ENCODE measurements at regions not wholly inside any gene's neighbourhood (a gene's known extent, or its start where the extent isn't known, plus 50 kb on each side); places are given as distances from the start of the nearest gene placed in this dataset.
"Not testable (repeated sequence)": the region's sequence is repeated elsewhere in the genome, so short reads cannot be mapped to it uniquely, and the experiment has no call there.

DNA sequence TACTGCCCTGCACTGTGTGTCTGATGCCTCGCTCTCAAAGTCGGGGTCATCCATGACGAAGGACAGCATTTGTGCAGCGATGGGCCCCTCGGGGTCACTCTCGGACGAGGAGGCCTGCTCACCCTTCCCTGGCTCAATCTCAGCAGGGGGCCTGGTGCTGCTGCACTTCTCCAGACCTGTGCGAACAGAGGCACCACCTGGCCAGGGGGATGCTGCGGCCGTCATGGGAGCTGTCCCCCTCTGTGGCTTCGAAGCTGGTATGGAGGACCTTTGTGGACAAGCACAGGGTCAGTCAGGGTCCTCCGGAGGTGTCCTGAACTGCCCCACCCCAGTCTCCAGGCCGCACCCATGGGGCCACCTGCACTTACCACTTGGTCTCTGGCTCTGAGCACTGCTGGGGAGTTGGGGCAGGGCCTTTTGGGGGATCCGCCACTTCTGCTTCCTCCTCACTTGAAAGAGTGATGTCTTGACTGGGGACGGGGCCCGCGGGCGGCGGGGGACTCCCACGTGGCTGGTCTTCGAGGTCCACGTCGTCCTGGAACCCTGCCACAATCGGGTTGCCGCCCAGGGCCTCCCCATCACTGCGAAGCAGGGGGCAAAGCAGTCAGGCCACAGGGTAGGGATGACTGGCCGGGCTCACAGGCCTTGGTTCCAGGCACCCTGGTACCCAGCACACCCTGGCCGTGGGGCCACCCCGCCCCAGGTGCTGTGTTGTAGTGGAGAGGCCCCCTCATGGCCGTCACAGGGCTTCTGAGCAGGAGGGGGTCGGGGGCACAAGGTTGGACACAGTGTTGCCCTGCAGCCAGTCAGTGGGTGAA is 306.7 kb downstream of the CCDC74A start:
- H3K4me3 ChIP-seq (ENCODE audit: control insufficient read depth in 2 of 3, extremely low read depth in 1 of 3, insufficient read depth in 2 of 3, low read depth in 1 of 3, low read length in 3 of 3); H3K9me1 ChIP-seq (ENCODE audit: control insufficient read depth, extremely low read depth, insufficient read depth, low read length); dilution Hi-C loops (cut with MboI; ENCODE audit: extremely low pct_ligation_motif_present, low sequenced_read_pairs); FAIRE-seq; H3K4me2 ChIP-seq (ENCODE audit: control insufficient read depth, extremely low read depth, insufficient read depth, low read depth, low read length); DNase-seq (ENCODE audit: low read depth, low spot score); H3K27me3 ChIP-seq (ENCODE audit: control insufficient read depth, extremely low read depth, insufficient read depth, low read length); H3K36me3 ChIP-seq (ENCODE audit: control insufficient read depth in 2 of 2, extremely low read depth in 1 of 2, insufficient read depth in 2 of 2, low read length in 2 of 2); H2AFZ ChIP-seq (ENCODE audit: control insufficient read depth, low read length); H3K4me1 ChIP-seq (ENCODE audit: control insufficient read depth, extremely low read depth, insufficient read depth, low read length); H3K27ac ChIP-seq (ENCODE audit: control insufficient read depth, insufficient read depth, low read length); H3K79me2 ChIP-seq (ENCODE audit: control insufficient read depth, insufficient read depth, low read length); H4K20me1 ChIP-seq (ENCODE audit: control insufficient read depth, extremely low read depth, insufficient read depth, low read length); H3K9ac ChIP-seq (ENCODE audit: control insufficient read depth, extremely low read depth, insufficient read depth, low read length); H3K9me3 ChIP-seq (ENCODE audit: control insufficient read depth, low read depth, low read length): not testable (repeated sequence)

GRCh38 chr2:131835022-131835421 is 307.3 kb downstream of the CCDC74A start:
- H3K4me1 ChIP-seq (ENCODE audit: control insufficient read depth, extremely low read depth, insufficient read depth, low read length); H3K4me2 ChIP-seq (ENCODE audit: control insufficient read depth, extremely low read depth, insufficient read depth, low read depth, low read length); H3K9me3 ChIP-seq (ENCODE audit: control insufficient read depth, low read depth, low read length); FAIRE-seq; H3K27ac ChIP-seq (ENCODE audit: control insufficient read depth, insufficient read depth, low read length); H2AFZ ChIP-seq (ENCODE audit: control insufficient read depth, low read length); DNase-seq (ENCODE audit: low read depth, low spot score); H3K36me3 ChIP-seq (ENCODE audit: control insufficient read depth in 2 of 2, extremely low read depth in 1 of 2, insufficient read depth in 2 of 2, low read length in 2 of 2); H4K20me1 ChIP-seq (ENCODE audit: control insufficient read depth, extremely low read depth, insufficient read depth, low read length); H3K9me1 ChIP-seq (ENCODE audit: control insufficient read depth, extremely low read depth, insufficient read depth, low read length); H3K4me3 ChIP-seq (ENCODE audit: control insufficient read depth in 2 of 3, extremely low read depth in 1 of 3, insufficient read depth in 2 of 3, low read depth in 1 of 3, low read length in 3 of 3); H3K79me2 ChIP-seq (ENCODE audit: control insufficient read depth, insufficient read depth, low read length); H3K9ac ChIP-seq (ENCODE audit: control insufficient read depth, extremely low read depth, insufficient read depth, low read length); dilution Hi-C loops (cut with MboI; ENCODE audit: extremely low pct_ligation_motif_present, low sequenced_read_pairs); H3K27me3 ChIP-seq (ENCODE audit: control insufficient read depth, extremely low read depth, insufficient read depth, low read length): not testable (repeated sequence)

- H4K20me1 ChIP-seq (ENCODE audit: control insufficient read depth, extremely low read depth, insufficient read depth, low read length) = no peaks in the 10 kb centered on the region
- TF ChIP-seq EZH2 (IDR thresholded peaks at IDR 0.05; ENCODE audit: low read length) (no peak), CTCF (optimal IDR thresholded peaks at IDR 0.05 in 1 of 3, IDR thresholded peaks at IDR 0.05 in 1 of 3, conservative IDR thresholded peaks at IDR 0.05 in 1 of 3; ENCODE audit: extremely low read depth in 1 of 3, insufficient read depth in 2 of 3, low read length in 3 of 3) (no peak)
- no peaks in the 10 kb centered on the region for H3K27me3 ChIP-seq (ENCODE audit: control insufficient read depth, extremely low read depth, insufficient read depth, low read length)
- FAIRE-seq (no peak), DNase-seq (ENCODE audit: low read depth, low spot score) (no peak)
- H3K36me3 ChIP-seq (ENCODE audit: control insufficient read depth in 2 of 2, extremely low read depth in 1 of 2, insufficient read depth in 2 of 2, low read length in 2 of 2) = no peaks in the 10 kb centered on the region
- no peak overlapping the region for H3K4me3 ChIP-seq (ENCODE audit: control insufficient read depth in 2 of 3, extremely low read depth in 1 of 3, insufficient read depth in 2 of 3, low read depth in 1 of 3, low read length in 3 of 3)
- dilution Hi-C loops (cut with MboI; ENCODE audit: extremely low pct_ligation_motif_present, low sequenced_read_pairs) = no loop called here
- H3K4me2 ChIP-seq (ENCODE audit: control insufficient read depth, extremely low read depth, insufficient read depth, low read depth, low read length) = no peak overlapping the region
- no peak overlapping the region for H3K27ac ChIP-seq (ENCODE audit: control insufficient read depth, insufficient read depth, low read length)
- no peak overlapping the region for H3K9ac ChIP-seq (ENCODE audit: control insufficient read depth, extremely low read depth, insufficient read depth, low read length)
- no peaks in the 10 kb centered on the region for H3K4me1 ChIP-seq (ENCODE audit: control insufficient read depth, extremely low read depth, insufficient read depth, low read length)
- H3K9me3 ChIP-seq (ENCODE audit: control insufficient read depth, low read depth, low read length) = no peaks in the 10 kb centered on the region
- H3K9me1 ChIP-seq (ENCODE audit: control insufficient read depth, extremely low read depth, insufficient read depth, low read length) = no peaks in the 10 kb centered on the region
- no peaks in the 10 kb centered on the region for H3K79me2 ChIP-seq (ENCODE audit: control insufficient read depth, insufficient read depth, low read length)
- no peak overlapping the region for H2AFZ ChIP-seq (ENCODE audit: control insufficient read depth, low read length)
These were observed 308.0 kb downstream of the CCDC74A start for GRCh38 chr2:131835621-131836091.

- dilution Hi-C loops (cut with MboI; ENCODE audit: extremely low pct_ligation_motif_present, low sequenced_read_pairs); DNase-seq (ENCODE audit: low read depth, low spot score); H3K36me3 ChIP-seq (ENCODE audit: control insufficient read depth in 2 of 2, extremely low read depth in 1 of 2, insufficient read depth in 2 of 2, low read length in 2 of 2); FAIRE-seq; H3K9me3 ChIP-seq (ENCODE audit: control insufficient read depth, low read depth, low read length); H3K9ac ChIP-seq (ENCODE audit: control insufficient read depth, extremely low read depth, insufficient read depth, low read length); H3K27ac ChIP-seq (ENCODE audit: control insufficient read depth, insufficient read depth, low read length); H3K9me1 ChIP-seq (ENCODE audit: control insufficient read depth, extremely low read depth, insufficient read depth, low read length); H3K4me1 ChIP-seq (ENCODE audit: control insufficient read depth, extremely low read depth, insufficient read depth, low read length); H3K79me2 ChIP-seq (ENCODE audit: control insufficient read depth, insufficient read depth, low read length); H4K20me1 ChIP-seq (ENCODE audit: control insufficient read depth, extremely low read depth, insufficient read depth, low read length); H3K4me2 ChIP-seq (ENCODE audit: control insufficient read depth, extremely low read depth, insufficient read depth, low read depth, low read length); H2AFZ ChIP-seq (ENCODE audit: control insufficient read depth, low read length); H3K27me3 ChIP-seq (ENCODE audit: control insufficient read depth, extremely low read depth, insufficient read depth, low read length); H3K4me3 ChIP-seq (ENCODE audit: control insufficient read depth in 2 of 3, extremely low read depth in 1 of 3, insufficient read depth in 2 of 3, low read depth in 1 of 3, low read length in 3 of 3): not testable (repeated sequence)
These were observed 308.4 kb downstream of the CCDC74A start for GRCh38 chr2:131836116-131836515.
